ENCODE measurements at regions not wholly inside any gene's neighbourhood (a gene's known extent, or its start where the extent isn't known, plus 50 kb on each side); places are given as distances from the start of the nearest gene placed in this dataset.
A peak's percentile ranks its signal among the peaks of the same experiment; 100 is the strongest.

DNA sequence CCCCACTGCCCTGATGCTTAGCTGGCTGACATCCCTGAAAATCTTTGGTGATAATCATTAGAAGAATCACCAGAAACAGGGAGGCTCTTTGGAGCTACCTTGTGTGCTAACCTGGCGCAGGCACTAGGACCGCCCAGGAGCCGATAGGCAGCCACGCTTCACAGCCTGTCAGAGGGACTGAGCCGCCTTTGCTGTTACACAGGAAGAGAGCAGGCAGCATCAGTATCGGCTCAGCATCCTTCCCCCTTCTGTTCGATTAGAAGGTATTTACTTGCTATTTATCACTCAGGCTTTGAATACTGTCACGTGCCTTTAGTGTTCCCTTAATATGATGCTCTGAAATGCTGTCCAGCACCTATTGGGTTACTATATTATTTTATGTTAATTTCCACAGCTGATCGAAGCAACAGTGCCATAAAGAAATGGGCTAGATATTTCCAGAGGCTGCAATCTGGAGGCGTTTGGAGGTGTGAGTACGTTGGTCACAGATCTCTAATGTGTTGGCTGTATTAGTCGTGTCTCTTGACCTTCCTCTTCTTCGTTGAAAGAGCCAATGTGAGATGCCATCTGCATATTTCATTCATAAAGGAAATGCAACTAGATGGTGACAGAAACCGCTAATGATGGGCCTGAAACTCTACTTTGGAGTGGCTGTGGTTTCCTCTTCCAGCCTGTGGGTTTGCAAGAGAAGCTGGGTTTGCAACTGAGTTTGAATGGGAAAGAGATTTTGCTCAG is 110.4 kb upstream of the RAB27B start:
- peak; percentile 53 for DNase-seq

DNA sequence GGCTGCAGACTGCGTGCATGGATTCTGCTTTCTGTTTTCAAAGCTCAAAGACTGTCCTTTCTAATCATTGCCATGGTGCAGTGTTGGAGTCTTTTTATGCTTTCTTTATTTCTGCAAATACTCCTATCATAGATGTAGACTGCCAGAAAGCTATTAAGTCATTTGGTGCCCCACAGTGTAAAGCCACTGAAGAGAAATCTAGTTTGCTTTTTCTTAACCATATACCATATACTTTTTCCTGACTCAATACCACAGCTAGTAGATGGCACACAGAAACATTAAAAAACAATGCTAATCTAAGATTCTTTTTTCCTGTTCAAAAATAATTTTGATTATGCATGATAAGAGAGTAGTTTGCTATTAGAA is 109.9 kb upstream of the RAB27B start:
- no peak for DNase-seq

DNA sequence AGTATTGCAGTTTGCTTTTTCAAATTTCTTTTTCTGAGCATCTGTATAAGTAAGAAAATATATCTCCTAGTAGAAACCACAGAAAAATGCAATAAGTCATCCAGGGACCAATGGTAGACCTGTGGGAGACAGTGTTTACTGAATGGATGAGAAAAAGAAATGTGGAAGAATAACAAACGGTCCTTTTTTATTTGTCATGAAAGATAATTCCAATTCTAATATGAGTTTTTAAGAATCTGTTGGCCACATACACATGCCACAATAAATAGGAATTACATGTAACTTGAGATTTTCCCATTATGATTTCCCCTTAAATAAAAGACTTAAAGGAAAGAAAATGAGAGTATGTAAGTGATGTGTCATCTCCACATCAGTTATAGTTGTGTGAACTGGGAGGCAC is 107.7 kb upstream of the RAB27B start:
- DNase-seq, result no peak

- no peak for DNase-seq
Measured at GRCh38 chr18:54726143-54726542, 102.1 kb upstream of the RAB27B start.

- no peak for DNase-seq
Measured at GRCh38 chr18:54734059-54734458, 94.2 kb upstream of the RAB27B start.

GRCh38 chr18:54736981-54737380 is 91.3 kb upstream of the RAB27B start:
- DNase-seq, result no peak

DNA sequence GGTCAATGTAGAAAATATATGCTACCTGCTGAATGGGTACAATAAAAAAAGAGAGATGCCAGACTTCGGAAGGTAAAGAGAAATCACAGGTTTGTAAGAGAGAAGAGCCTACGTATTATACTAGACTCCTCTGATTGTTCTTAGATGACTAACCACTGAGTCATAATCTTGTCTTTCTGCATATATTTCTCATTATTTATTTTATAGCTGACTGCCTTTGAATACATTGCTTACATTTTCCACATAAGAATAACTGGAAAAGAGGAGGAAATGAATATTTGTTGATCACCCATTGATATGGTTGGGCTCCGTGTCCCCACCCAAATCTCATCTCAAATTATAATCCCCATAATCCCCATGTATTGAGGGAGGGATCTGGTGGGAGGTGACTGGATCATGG is 90.3 kb upstream of the RAB27B start:
- DNase-seq, result no peak

GRCh38 chr18:54739476-54739875 is 88.8 kb upstream of the RAB27B start:
- DNase-seq, result no peak

- DNase-seq, result no peak
Measured at GRCh38 chr18:54740136-54740846, 88.0 kb upstream of the RAB27B start.

GRCh38 chr18:54742120-54742519 is 86.2 kb upstream of the RAB27B start:
- no peak for DNase-seq

DNA sequence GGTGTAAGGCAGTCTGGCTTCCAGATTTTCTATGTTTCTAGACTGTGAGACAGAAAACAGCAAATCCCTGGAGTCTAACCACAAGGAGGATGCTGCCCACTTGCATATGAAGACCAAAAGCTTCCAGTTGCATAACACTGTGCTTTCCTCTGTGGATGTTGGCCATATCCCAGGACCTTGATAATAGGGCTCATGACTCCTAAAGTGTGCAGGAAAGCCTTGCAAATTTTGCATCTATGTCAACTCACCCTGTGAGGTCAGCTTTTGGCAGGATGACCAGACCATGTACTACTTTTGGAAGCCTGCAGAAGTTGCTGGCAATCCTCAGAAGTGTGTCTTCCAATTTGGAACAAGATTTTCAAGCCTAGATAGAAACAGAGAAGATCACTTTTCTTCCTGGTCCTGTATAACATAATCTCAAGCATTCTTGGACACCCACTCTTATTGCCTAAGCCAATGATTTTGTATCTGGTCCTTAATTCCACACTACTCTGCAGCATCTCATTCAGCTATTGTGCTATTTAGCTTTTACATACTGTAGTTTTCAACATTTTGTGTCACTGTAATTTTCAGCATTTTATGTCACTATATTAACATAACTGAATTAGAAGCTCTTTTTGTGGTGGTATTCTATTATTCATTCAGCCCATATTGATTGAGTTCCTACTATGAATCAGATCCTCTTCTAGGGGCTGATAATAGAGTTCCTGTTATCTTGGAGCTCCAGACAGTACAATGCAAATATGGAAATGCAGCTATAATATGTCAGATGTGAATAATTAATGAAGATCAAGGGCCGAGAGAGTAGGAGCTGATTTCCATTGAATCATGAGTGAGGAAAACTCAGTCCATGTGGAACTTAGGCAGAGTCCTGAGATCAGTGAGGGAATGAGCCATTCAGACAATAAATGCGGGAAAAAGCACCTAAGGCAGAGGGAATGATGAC is 85.3 kb upstream of the RAB27B start:
- no peak for DNase-seq

- no peak for DNase-seq
Measured at GRCh38 chr18:54743605-54743995, 84.7 kb upstream of the RAB27B start.

DNA sequence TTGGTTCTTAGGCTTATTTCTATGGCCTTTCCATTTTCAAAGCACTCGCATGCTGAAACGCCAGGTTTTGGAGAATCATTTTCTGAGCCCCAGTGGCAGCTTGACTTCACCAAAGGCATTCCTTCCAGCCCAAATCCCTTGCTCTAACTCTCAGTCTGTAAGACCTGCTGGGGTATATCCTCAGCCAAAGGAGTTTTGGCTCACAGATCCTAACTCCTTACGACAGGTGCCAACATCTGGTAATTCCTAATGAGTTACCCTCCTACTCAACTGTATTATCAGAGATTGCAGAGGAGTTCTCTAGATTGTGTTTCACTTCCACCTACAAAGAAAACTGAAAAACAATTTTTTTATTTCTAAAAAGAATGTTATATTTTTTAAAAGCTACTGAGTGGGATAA is 79.0 kb upstream of the RAB27B start:
- DNase-seq, result no peak

DNA sequence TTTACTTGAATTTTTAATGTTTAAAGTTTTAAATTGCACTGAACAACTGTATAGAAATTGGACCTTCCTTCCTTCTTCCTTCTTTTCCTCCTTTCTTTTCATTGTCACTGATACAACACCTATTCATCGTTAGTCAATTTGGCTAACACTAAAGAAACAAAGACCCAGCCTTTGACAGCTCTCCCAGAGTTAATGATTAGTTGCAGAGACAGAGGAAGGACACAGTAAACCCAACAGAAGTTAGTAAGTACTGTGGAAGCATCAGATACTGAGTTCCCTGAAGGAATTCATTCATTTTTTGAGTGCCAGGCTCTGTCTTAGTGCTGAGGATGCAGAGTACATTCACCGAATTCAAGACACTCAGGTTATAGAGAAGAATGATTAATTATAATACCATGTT is 77.9 kb upstream of the RAB27B start:
- no peak for DNase-seq

- no peak for DNase-seq
Measured at GRCh38 chr18:54752185-54752584, 76.1 kb upstream of the RAB27B start.

GRCh38 chr18:54755456-54755855 is 72.8 kb upstream of the RAB27B start:
- no peak for DNase-seq

DNA sequence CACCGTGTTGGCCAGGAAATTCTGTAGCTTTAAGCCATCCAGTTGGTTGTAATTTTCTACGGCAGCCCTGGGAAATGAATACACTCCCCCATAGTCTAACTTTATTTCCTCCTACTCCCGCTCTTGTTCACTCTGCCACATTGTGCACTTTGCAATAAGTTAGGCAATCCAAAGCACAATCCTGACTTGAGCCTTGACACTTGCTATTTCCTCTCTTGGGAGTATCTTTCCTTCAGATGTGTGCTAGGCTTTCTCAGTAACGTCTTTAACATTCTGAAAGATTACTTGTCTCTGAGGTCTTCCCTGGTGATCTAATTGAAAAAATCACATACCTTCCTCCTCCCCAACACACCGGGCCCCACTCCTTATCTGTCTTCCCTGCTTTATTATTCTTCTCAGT is 65.9 kb upstream of the RAB27B start:
- DNase-seq, result no peak

DNA sequence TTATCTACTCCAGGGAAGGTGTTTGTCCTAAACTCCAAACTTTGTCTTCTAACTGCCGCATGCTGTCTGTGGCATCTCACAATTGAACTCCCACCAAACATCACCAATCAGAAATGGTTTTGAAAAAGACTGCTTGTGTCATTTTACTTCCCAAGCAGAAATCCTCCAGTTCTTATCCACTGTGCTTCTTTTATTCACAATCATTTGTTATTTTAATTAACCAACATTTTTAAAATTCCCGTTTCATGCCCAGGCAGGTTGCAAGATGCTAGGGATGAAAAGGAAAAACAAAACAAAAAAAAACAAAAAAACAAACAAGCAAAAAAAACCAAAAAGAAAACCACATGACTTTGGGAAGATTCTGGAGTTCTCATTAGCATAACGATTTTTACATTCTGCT is 63.5 kb upstream of the RAB27B start:
- DNase-seq, result no peak

DNA sequence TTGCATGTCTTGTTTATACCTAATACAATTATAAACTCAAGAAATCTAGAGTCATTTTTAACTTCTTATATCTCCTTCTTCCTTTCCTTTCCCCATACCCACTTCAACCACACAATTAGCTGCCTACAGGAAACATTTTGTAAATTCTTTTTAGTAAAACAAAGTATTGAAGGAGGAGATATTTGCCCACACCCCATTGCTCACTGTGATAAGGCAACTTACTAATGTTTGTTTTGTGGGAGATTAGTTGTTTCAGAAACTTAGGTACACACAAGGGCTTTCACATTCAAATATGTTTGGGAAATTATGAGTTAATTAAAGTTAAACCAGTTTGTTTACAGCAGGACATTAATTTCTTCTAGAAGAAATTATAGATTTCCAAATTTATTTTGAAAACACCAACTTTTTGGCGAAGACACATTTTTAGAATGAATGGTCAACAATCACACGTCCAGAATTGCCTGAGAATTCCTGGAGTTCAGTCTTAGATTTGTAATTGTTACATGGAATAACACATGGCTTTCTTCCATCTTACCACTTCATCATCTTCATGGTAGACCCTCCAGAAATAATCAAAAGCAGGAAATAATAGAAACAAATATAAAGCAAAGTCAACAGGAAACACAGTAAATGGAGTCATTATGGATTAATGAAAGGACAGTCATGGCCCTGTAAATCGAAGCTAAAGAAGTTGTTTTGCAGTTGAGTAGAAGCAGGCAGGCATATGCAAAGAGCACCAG is 62.5 kb upstream of the RAB27B start:
- DNase-seq, result no peak

GRCh38 chr18:54766634-54767033 is 61.6 kb upstream of the RAB27B start:
- no peak for DNase-seq

GRCh38 chr18:54767098-54767497 is 61.2 kb upstream of the RAB27B start:
- DNase-seq, result no peak

- no peak for DNase-seq
Measured at GRCh38 chr18:54769526-54770464, 58.5 kb upstream of the RAB27B start.
